ENCODE measurements at regions not wholly inside any gene's neighbourhood (a gene's known extent, or its start where the extent isn't known, plus 50 kb on each side); places are given as distances from the start of the nearest gene placed in this dataset.

DNA sequence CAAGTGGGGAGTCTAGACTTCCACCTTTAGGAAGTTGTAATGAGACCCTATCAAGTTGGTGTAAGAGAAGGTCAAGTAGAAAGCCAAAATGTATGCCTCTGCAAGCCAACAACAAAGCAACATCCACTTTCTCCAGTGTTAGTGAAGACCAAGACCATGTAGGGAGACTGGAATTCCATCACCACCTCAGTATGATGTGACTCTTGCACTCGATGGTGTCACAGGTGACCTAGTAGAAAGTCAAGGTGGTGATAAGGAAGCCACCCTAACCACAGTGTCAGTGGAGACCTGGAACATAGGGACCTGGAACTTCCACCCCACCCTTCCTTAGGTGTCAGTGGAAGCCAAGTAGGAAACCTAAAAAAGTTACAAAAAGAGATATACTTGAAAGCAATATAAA, 278.1 kb upstream of the KCNMB2 start:
- DNase-seq = no peak

DNA sequence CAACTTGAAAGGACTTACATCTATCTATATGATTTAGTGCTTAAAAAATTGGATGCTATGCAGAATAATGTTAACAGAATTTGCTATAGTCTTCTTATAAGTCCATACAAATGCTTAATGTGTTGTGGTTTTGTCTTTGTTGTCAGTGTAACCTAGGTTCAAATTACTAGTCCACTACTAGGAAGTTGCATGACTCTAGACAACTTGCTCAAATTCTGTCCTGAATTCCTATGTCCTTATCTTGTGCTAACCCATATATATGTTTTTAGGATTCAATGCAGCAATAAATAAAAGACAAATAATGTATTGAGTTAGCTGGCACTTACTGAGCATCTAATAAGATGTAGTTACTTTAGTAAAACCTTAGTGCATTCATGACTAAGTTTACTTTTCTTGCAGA, 276.5 kb upstream of the KCNMB2 start:
- no peak for DNase-seq

DNA sequence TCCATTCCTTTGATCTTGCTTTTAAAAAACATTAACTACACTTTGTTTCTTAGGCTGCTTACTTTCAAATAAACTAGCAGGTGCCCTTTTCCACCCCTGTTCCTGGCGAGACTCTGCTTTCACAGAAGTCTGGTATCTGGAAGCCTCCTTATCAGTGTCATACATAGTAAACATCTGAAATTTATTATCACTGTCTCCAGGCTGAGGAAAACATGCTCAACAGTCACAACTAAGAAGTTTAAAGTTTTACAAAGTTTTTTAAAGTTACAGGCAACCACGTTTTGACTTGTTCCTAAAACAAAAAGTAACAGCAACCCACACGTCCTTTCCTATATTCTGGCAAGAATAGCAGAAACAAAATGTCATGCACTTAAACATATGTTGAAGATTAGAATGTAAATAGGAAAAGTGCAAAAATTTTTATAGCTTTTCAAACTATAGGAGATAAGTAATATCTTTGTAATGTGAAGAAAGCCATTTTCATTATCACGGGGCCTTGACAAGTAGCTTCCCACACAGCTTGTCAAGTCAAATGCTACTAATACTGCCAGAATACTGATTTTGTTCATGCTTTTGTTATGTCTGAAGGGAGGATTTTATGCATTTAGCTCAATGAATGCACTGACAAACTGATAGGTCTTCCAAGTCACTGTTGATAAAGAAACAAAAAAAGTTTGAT, 275.2 kb upstream of the KCNMB2 start:
- no peak for DNase-seq

DNA sequence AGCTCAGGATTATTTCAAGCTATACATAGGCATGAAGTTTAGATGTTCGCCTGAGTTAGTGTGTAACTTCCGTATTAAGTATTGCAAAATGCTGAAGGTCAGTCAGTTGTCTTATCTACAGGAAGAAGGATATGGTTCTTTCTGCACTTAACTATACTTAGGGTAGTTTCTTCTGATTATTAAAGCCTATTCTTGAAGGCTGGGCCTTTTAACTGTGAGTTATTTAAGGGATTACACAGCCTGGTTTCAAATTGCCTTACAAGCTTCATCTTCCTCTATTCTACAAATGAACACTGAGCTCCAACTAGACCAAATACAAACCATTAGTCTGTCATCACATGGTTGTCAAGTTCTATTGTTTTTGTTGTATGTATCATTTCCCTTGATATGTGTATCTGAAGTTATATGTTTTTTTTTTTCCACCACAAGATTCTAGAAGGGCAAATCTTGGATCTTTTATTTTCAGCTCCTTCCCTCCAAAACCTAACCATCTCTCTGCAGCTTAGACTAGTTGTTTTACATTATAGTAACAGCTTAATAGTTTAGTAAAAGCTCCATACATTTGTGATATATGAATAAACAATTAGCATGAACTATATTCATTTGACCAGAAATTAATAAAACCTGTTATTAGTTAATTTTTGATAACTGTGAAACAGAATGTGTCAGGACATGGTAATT, 272.9 kb upstream of the KCNMB2 start:
- no peak for DNase-seq

DNA sequence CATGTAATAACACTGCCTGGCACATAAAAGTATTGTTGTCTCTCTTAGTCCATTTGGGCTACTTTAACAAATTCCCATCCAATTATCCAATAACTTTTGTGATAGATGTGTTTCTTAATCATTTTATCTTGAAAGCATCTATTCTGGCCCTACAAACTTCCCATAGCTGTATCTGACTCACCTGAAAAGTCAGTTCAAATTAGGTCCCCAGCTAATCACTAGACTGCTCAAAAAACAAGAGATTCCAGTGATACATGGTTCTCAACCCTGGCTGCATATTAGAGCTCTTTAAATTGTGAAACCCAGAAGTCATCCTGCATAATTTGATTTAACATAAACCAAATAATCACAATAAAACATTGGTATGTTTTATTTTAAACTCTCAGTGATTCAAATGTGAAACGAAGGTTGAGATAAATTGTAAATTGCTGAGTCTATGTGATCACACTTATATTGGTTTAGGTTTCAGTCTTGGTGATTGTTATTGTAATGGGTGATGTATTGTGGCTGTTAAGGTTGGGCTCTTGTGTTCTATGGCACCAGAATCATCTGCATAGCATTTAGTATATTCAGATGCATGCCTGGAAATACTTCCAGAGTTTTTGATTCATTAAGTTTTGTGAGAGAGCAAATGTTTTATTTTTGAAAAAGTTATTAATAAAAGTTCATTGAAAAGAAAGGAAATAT, 268.9 kb upstream of the KCNMB2 start:
- DNase-seq = no peak

DNA sequence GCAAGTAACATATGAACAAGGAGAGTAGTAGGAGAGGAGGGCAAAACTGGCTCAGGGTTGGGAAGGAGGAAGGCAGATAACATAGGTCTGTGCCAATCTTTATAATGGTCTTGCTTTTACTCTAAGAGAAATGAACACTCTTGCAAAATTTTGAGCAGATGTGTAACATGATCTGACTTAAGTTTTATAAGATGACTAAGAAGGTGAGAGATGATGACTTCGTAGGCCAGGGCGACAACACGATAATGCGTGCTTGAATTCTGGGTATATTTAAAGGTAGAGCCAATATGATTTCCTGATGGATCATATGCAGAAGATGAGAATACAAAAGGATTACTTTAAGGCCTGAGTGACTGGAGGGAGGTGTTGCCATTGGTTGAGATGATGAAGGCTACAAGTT, 265.4 kb upstream of the KCNMB2 start:
- no peak for DNase-seq

DNA sequence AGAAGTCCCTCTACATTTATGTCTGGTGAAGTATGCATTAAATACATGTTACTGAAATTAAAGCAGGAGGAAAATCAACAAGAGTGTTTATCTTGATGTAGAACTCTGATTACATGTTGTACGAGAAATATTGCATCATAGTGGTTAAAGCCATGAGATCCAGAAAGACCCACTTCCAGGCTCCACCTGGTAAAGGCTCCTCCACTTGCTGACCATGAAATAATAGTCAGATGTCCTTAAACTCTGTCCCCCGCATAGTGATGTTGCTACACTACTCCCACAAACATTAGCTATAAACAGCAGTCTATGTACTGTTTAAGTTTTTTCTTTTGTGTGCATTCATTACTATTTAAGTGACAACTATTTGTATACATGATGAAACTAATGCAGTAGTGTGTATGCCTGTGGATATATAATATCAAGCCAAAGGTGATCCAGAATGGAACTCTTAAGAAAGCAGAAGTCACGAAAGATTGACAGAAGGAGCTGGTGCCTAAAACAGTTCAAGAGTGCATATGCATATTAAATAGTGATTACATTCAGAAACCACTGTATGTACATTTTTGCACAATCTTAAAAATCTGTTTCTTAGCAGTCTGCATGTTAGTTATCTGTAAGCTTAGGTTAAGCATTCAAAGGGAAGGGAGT, 264.4 kb upstream of the KCNMB2 start:
- DNase-seq = no peak

DNA sequence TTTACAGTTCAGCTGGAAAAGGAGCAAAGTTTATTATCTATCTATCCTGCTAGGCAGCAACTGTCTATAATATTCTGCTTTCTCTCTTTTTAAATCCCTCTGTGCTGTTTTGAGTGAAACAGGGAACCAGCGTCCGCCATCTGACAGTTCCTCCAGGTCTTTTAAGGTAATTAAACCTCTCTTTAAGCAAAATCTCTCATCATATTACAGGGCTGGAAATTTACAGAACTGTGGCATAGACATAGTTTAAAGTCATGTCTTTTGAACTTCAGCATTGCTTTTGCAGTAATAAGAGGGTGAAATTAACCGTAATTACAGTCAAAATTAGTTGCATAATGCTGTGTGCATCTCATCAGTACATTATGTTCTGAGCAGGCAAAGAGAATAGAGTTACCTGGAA, 263.4 kb upstream of the KCNMB2 start:
- no peak for DNase-seq

DNA sequence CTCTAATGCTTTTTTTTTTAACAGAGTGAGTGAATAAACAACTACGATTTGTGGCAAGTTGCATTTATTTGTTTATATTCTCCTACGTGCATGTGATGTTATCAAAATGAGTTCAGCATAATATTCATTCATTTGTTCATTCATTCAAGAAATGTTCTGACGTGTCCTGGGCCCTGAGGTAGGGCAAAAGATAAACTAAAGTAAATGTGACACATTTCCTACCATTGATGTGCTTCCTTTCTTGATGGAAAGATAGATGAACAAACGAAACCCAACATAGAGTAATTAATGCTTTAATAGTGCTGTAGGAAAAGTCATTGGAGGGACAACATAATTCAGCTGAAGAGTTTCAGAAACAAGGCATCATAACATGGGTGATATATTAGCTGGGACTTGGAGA, 261.5 kb upstream of the KCNMB2 start:
- DNase-seq = no peak

DNA sequence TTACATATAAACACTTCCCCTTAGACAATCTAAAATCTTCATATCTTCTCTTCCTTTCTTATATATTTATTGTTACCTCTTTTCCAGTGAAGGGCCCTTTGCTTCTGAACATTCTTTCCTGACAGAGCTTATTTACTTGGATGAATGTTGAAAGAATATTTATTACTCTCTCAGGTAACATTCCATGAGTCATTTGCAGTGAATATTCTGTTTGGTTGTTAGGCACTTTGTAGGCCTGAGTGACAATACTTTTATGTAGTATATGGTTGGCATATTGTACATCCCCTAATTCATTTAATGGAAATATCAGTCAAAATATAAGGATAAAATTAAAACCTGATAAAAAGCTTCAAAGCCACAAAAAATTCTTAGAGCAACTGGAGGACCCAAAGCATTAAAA, 260.9 kb upstream of the KCNMB2 start:
- no peak for DNase-seq

DNA sequence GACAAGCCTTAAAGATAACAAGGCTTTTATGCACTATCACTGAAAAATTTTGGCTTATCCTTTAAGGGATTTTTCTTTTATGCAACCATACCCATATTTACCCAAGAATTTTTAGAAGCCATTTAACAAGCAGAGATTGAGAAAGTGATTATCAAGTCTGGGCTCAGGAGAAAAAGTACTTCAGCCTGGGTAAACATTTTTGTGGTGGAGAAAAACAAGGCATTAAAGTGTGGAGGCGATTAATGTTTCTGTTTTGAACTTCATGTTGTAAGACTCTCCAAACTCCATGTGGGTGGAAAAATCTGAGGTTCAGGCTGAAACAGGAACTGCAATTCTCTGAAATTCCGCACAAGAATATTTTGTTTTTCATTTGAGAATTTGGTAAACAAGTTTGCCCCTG, 260.4 kb upstream of the KCNMB2 start:
- no peak for DNase-seq

DNA sequence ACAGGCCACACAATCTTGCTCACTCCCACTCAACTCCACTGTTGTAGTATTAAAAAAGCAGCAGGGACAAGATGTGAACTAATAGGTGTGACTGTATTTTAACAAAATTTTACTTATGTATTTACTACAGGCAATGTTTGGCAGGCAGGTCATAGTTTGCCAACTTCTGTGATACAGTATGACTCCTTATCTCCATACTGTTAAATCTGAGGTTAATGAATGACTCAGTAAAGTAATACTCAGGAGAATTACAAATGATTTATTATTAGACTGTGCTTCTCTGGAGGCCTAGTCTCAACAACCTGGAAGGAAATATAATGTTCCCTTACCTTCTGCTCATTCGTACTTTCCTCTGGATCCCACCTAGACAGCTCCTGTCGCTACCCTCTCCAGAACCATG, 258.6 kb upstream of the KCNMB2 start:
- peak; percentile 20 for DNase-seq

DNA sequence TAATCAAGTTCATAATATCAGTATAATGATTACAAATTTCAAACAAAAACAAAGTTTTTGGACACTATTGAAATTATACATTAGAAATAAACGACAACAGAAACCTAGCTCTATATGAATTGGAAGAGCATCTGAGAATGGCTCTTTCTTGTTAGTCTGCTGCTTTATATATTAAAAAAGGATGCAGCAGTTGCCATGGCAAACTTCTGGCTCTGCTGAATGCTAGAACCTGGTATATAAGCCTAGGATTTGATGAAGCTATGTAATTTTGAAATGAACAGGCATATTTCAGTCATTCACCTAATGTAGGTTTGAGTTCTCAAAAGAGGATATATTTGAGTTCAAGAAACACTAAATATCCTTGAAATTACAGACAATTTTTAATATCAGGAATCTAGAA, 252.7 kb upstream of the KCNMB2 start:
- no peak for DNase-seq

DNA sequence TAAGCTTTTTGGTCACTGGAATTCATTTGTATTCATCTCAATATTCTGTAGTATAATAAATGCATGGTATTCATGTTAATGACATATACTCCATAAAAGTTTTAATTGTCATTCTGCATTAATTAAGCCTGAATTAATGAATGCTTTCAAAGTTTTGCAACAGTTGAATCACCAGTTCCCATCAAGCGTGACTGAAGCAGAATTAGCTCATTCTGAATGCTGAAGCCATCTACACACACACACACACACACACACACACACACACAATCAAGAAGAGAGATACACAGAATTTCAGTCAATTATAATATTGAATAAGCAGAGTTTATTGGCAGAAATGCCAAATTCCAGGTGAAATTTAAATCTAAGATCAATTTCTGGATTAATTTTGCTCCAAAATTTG, 252.1 kb upstream of the KCNMB2 start:
- peak; percentile 41 for DNase-seq

DNA sequence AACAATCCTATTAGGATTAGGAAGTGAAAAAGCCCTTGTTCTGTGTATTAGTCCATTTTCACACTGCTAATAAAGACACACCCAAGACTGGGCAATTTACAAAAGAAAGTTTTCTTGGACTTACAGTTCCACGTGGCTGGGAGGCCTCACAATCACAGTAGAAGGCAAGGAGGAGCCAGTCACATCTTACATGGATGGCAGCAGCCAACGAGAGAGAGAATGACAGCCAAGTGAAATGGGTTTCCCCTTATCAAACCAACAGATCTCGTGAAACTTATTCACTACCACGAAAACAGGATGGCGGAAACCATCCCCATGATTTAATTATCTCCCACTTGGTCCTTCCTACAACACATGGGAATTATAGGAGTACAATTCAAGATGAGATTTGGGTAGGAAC, 248.2 kb upstream of the KCNMB2 start:
- no peak for DNase-seq

DNA sequence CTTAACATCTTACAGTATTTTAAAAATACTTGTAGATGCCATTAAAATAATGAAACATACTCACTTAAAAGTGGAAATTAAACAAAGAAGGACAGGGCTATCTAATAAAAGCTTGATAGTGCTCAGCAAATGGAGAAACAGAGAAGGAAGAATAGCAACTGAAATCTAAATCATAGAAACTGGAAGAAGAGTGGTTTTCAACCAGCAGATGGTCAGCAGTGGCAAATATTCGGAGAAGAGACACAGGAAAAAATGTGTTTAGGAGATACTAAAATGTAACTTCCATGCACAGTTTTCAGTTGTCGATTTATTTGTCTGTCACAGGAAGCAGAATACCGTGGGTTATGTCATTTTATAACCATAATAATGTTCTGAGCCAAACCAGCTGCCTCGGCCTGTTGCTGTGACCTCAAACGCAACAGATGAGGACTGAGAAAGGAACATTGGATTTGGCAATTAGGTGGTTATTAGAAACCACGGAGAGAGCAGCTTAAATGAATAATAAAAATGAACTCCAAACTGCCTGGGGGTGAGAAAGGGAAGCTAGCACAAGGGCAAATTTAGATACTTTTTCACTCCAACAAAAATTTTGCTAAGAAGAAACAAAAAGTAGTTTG, 246.6 kb upstream of the KCNMB2 start:
- DNase-seq = no peak

DNA sequence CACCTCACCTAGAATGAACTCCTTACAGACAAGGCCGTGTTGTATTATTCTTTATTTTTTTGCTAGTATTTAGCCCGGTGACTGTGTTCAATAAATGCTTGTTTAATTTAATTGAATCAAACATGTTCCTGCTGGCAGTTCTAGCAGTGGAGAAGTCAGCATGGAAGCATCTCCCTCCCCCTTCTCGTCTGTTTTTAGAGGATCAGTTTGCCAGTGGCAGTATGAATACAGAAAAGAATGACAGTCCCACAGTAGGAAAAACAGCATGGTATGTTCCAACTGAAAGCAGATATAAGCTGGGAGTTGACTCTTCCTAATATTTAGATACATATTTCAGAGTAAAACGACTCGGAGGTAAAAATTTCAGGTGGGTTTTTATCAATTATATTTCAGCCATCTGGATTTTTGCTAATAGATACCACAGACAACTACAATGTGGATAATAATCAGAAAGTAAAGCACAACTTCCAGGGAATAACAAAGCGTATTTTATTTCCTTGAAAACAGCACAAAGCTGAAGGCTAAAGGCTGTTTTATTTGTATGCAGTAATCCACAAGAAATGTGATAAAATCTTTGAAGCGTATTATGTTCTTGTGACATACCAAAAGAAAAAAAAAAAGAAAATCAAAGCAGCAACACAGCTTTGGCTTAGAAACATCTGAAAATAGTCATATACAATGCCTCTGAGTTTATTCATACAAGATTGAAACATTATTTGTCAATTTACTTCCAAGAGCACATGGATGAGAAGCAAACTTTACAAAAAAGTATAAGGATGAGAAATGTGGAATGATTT, 244.5 kb upstream of the KCNMB2 start:
- DNase-seq = no peak

DNA sequence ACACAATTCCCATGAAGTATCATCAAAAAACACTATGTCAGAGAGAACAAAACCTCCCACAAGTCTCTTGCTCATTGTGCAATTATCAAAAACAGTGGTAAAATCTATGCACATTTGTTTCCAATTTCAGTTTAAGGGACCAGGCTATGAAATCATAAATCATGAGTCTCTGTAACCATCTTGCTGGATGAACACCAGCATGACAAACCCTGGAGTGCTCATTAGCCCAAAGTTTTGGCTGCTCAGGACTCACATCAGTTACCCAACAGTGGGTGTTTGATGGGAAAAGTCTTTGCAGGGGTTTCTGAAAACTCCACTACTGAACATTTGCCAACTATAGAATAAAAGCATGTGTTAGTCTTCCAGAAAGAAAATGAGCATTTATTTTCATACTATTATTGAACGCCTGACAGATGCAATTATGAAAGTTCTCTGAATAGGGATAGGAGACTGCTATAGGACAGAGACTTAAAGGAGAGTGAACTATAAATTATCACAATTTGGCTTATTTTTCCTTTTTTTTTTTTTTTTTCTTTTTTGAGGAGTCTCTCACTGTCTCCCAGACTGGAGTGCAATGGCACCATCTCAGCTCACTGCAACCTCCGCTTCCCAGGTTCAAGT, 240.8 kb upstream of the KCNMB2 start:
- DNase-seq = no peak

DNA sequence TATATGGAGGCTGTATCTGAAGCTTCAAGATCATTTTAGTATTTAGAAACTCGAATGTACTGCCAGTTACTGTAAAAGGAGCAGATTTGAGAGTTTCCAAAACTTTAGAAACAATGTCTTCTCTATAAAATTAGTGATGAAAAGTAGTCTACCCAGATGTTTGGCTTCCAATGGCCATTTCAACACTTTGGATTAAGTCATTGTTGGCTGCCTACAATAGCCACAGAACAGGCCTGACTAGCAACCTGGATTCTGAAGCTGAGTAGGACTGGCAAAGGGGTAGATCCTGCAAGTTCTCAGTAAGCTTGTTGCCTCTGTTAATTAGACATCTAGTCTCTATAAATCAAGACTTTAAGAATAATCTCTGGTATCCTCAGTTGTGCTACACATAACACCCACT, 239.0 kb upstream of the KCNMB2 start:
- no peak for DNase-seq

DNA sequence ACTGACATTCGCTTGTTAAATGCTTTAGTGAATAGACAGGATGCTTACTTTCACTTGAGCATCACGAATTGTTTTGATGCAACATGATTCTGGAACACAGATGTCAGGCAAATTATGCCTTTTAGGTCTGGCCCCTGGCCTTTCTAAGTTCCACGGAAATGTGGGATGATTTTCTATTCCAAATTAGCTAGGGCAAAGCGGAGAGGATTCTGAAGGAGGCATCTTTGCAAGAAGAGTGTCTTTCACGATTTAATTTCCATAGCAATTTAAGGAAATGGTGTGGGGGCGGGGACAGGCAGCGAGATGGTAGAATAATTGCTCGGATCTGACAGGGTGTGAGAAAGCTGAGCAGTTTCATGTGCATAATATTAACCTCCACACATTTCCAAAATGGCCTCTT, 238.5 kb upstream of the KCNMB2 start:
- DNase-seq = no peak

DNA sequence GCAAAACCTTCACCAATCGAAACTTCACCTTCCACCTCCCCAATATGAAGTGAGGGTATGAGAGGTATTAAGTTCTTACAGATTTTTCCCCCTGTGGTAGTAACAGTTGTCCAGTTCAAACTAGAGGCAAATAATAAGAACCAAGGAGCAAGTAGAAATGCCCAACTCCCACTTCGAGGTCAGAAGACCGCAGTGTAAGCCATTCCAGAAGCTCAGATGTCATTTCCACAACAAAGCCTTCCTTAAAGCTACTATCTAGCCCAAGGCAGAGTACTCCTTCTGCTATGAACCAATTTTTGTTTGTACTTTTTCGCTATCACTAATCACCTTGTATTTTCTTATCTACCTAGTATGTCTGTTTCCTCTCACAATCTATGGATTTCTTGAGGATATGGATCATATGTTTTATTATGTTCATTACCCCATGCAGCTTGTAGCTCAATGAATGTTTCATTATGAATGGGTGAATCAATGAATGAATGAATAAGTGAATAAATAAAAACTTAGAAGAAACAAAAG, 235.7 kb upstream of the KCNMB2 start:
- no peak for DNase-seq
